ENCODE measurements at regions not wholly inside any gene's neighbourhood (a gene's known extent, or its start where the extent isn't known, plus 50 kb on each side); places are given as distances from the start of the nearest gene placed in this dataset.

DNA sequence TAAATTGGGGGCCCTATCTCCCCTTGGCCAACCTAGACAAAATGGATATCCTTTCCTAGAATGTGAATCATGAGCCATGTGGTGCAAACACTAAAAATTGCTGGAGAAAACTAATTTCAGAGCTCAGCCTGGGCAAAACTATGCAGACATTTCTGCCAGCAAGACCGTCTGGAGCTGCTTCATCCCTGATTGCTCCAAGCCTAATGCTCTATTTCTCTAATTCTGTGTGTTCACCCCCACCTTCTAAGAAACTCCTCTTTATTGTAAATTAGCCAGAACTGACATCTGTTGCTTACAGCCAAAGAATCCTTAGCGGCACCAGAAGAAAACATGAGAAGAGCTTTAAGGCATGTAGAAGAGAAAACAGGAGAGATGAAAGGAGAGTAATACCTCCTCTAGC lies 337.7 kb upstream of the CHAC2 start:
- TF ChIP-seq EZH2 (IDR thresholded peaks at IDR 0.05; ENCODE audit: low read depth) = no peak
- TF ChIP-seq, protein P1, sequence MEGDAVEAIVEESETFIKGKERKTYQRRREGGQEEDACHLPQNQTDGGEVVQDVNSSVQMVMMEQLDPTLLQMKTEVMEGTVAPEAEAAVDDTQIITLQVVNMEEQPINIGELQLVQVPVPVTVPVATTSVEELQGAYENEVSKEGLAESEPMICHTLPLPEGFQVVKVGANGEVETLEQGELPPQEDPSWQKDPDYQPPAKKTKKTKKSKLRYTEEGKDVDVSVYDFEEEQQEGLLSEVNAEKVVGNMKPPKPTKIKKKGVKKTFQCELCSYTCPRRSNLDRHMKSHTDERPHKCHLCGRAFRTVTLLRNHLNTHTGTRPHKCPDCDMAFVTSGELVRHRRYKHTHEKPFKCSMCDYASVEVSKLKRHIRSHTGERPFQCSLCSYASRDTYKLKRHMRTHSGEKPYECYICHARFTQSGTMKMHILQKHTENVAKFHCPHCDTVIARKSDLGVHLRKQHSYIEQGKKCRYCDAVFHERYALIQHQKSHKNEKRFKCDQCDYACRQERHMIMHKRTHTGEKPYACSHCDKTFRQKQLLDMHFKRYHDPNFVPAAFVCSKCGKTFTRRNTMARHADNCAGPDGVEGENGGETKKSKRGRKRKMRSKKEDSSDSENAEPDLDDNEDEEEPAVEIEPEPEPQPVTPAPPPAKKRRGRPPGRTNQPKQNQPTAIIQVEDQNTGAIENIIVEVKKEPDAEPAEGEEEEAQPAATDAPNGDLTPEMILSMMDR (conservative IDR thresholded peaks at IDR 0.05) = no peak

All from PC-9 (cell line).